ENCODE measurements at regions not wholly inside any gene's neighbourhood (a gene's known extent, or its start where the extent isn't known, plus 50 kb on each side); places are given as distances from the start of the nearest gene placed in this dataset.

- Histone ChIP-seq H3K27ac (ENCODE audit: control insufficient read depth, insufficient read depth) (no peak overlapping the region), H3K27me3 (replicated peaks in 1 of 2; ENCODE audit: control insufficient read depth in 2 of 2, insufficient read depth in 2 of 2, low read length in 1 of 2) (no peaks in the 10 kb centered on the region), H3K9me3 (replicated peaks; ENCODE audit: control insufficient read depth, insufficient read depth, low read length) (no peaks in the 10 kb centered on the region), H3K4me2 (ENCODE audit: control insufficient read depth, insufficient read depth) (no peak overlapping the region), H3K4me3 (no peak overlapping the region), H3K4me1 (ENCODE audit: control insufficient read depth, insufficient read depth, low read length) (no peaks in the 10 kb centered on the region; the same call in 1 of the 2 replicates), H3K36me3 (ENCODE audit: control insufficient read depth in 2 of 2, insufficient read depth in 2 of 2, low read length in 1 of 2) (no peaks in the 10 kb centered on the region), H4K20me1 (ENCODE audit: control insufficient read depth, insufficient read depth) (no peaks in the 10 kb centered on the region), H3K79me2 (ENCODE audit: control insufficient read depth, insufficient read depth, low read length) (no peaks in the 10 kb centered on the region), H2AFZ (ENCODE audit: control insufficient read depth, low read depth, low read length) (no peak overlapping the region), H3K9ac (ENCODE audit: control insufficient read depth, insufficient read depth, low read length) (no peak overlapping the region)
- FAIRE-seq (no peak), DNase-seq (ENCODE audit: low read depth, low spot score) (no peak), ATAC-seq (no peak)
- ChIA-PET CTCF (no interaction called here), RAD21 (ENCODE audit: unreplicated experiment) (no interaction called here), SMC1A (ENCODE audit: uncharacterized antibody, unreplicated experiment) (no interaction called here), POLR2A (no interaction called here)
- 16% methylated on average over 3 of the region's 3 CpGs for WGBS (ENCODE audit: insufficient coverage, insufficient replicate concordance, low lambda C conversion rate, missing lambda C conversion rate)
- BruUV-seq (replicated peaks), result no TSS peak
- intact Hi-C loops (cut with micrococcal nuclease; ENCODE audit: unreplicated experiment) (no loop called here), in situ Hi-C loops (cut with MboI) (no loop called here)
- no peak for TF ChIP-seq HCFC1 (IDR thresholded peaks at IDR 0.05; ENCODE audit: low read length)
- no peak for TF ChIP-seq PKNOX1 (IDR thresholded peaks at IDR 0.05)
- TF ChIP-seq NFYA (IDR thresholded peaks at IDR 0.05; ENCODE audit: borderline replicate concordance, low read depth, low read length), result no peak
- TF ChIP-seq CREB1 (IDR thresholded peaks at IDR 0.05; ENCODE audit: low read depth), result no peak
Measured at GRCh38 chr12:105978276-105978675, 160.5 kb downstream of the NUAK1 start.

- H3K79me2 ChIP-seq (ENCODE audit: control insufficient read depth, insufficient read depth, low read length), result no peaks in the 10 kb centered on the region
- TF ChIP-seq JUND (IDR thresholded peaks at IDR 0.05; ENCODE audit: low read depth, low read length), result no peak
- no peak for TF ChIP-seq HDAC2 (IDR thresholded peaks at IDR 0.05)
- no peak for TF ChIP-seq JUNB (IDR thresholded peaks at IDR 0.05)
- no peak for TF ChIP-seq EGR1 (IDR thresholded peaks at IDR 0.05; ENCODE audit: borderline replicate concordance in 1 of 2, low read depth in 2 of 2, low read length in 2 of 2)
- no peak for TF ChIP-seq HDAC6 (IDR thresholded peaks at IDR 0.05; ENCODE audit: unreplicated experiment)
- TF ChIP-seq WRNIP1 (IDR thresholded peaks at IDR 0.05; ENCODE audit: borderline replicate concordance, low read depth, low read length), result no peak
- TF ChIP-seq MYC (IDR thresholded peaks at IDR 0.05; ENCODE audit: insufficient read depth, insufficient read length, insufficient replicate concordance, low read length, severe bottlenecking), result no peak
- TF ChIP-seq RAD21 (IDR thresholded peaks at IDR 0.05; ENCODE audit: insufficient read depth, low read depth, low read length), result no peak
- TF ChIP-seq ZNF24 (IDR thresholded peaks at IDR 0.05), result no peak
- TF ChIP-seq GABPA (IDR thresholded peaks at IDR 0.05; ENCODE audit: low read depth), result no peak
- TF ChIP-seq CBX5 (IDR thresholded peaks at IDR 0.05; ENCODE audit: low read depth), result no peak
- no peak overlapping the region for H3K4me2 ChIP-seq (ENCODE audit: control insufficient read depth, insufficient read depth)
- RAD21 ChIA-PET (ENCODE audit: unreplicated experiment), result no interaction called here
- H4K20me1 ChIP-seq (ENCODE audit: control insufficient read depth, insufficient read depth), result no peaks in the 10 kb centered on the region
- in situ Hi-C loops (cut with MboI) (no loop called here), intact Hi-C loops (cut with micrococcal nuclease; ENCODE audit: unreplicated experiment) (no loop called here)
- CTCF ChIA-PET, result no interaction called here
- H3K27me3 ChIP-seq (replicated peaks in 1 of 2; ENCODE audit: control insufficient read depth in 2 of 2, insufficient read depth in 2 of 2, low read length in 1 of 2), result no peaks in the 10 kb centered on the region
- no peak for DNase-seq (ENCODE audit: low read depth, low spot score)
- no peak for ATAC-seq
- H2AFZ ChIP-seq (ENCODE audit: control insufficient read depth, low read depth, low read length), result no peak overlapping the region
- H3K4me1 ChIP-seq (ENCODE audit: control insufficient read depth, insufficient read depth, low read length), result no peaks in the 10 kb centered on the region; the same call in 1 of the 2 replicates
- H3K9me3 ChIP-seq (replicated peaks; ENCODE audit: control insufficient read depth, insufficient read depth, low read length), result no peaks in the 10 kb centered on the region
- no TSS peak for BruUV-seq (replicated peaks)
- SMC1A ChIA-PET (ENCODE audit: uncharacterized antibody, unreplicated experiment), result no interaction called here
- POLR2A ChIA-PET, result no interaction called here
- 2% methylated on average over 3 of the region's 3 CpGs for WGBS (ENCODE audit: insufficient coverage, insufficient replicate concordance, low lambda C conversion rate, missing lambda C conversion rate)
- no peaks in the 10 kb centered on the region for H3K36me3 ChIP-seq (ENCODE audit: control insufficient read depth in 2 of 2, insufficient read depth in 2 of 2, low read length in 1 of 2)
- H3K27ac ChIP-seq (ENCODE audit: control insufficient read depth, insufficient read depth), result no peak overlapping the region
- H3K4me3 ChIP-seq, result no peak overlapping the region
- no peak for FAIRE-seq
- H3K9ac ChIP-seq (ENCODE audit: control insufficient read depth, insufficient read depth, low read length), result no peak overlapping the region
Measured at GRCh38 chr12:105978686-105979085, 160.1 kb downstream of the NUAK1 start.
